Embryonic facial prominence (tissue), 1 donor: ENCODE measurements at regions not wholly inside any gene's neighbourhood (a gene's known extent, or its start where the extent isn't known, plus 50 kb on each side); places are given as distances from the start of the nearest gene placed in this dataset.
"Not testable (repeated sequence)": the region's sequence is repeated elsewhere in the genome, so short reads cannot be mapped to it uniquely, and the experiment has no call there.

ENCODE experiments used
- DNase-seq: peaks from one replicate; pipeline ENCODE4 v3.0.0-alpha.2; 2016; ENCODE audit errors: extremely low spot score

DNA sequence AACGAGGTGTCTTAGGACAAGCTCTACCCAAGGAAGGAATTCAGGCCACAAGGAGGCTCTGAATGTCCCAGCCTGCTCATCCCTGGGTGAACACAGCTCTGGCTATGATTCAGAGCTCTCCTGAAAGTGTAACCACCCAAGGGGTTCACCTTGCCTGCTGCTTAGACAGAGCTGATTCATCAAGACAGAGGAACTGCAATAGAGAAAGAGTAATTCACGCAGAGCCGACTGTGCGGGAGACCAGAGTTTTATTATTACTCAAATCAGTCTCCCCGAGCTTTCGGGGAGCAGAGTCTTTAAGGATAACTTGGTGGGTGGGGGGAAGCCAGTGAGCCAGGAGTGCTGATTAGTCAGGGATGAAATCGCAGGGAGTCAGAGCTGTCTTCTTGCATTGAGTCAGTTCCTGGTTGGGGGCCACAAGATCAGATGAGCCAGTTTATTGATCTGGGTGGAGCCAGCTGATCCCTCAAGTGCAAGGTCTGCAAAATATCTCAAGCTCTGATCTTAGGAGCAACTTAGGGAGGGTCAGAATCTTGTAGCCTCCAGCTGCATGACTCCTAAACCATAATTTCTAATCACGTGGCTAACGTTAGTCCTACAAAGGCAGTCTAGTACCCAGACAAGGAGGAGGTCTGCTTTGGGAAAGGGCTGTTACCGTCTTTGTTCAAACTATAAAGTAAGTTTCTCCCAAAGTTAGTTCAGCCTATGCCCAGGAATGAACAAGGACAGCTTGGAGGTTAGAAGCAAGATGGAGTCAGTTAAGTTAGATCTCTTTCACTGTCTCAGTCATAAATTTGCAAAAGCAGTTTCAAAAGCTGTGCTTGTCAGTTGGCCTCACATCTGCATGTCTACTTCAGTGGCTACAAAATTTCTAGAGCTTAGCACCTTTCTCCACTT is 123.4 kb upstream of the DAPK1 start:
- not testable (repeated sequence) for DNase-seq

DNA sequence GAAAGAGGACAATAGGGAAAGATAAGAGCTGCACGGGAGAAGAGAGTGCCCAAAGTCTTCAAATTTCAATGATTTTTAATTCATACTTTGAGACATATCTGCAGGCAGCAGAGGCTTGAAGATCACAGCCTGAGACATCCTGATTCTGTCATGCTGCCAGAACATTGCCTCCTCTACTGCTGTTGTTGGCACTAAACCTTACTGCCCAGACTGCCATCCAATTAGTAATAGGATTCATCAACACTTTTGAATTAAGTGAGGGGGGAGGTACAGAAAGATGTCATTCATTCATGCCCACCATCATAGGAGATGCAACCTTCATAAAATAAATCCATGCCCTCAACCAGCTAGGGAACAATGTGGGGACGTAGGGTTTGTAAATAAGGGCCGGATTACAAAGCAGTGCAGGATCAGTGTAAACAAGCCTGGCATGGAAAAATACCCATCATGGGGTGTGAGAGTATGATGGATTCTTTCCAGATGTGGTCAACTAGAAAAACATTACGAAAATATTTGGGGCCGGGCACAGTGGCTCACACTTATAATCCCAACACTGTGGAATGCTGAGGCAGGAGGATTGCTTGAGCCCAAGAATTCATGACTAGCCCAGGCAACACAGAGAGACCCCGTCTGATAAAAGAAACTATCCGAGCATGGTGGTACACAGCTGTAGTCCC is 122.1 kb upstream of the DAPK1 start:
- DNase-seq, result no peak

DNA sequence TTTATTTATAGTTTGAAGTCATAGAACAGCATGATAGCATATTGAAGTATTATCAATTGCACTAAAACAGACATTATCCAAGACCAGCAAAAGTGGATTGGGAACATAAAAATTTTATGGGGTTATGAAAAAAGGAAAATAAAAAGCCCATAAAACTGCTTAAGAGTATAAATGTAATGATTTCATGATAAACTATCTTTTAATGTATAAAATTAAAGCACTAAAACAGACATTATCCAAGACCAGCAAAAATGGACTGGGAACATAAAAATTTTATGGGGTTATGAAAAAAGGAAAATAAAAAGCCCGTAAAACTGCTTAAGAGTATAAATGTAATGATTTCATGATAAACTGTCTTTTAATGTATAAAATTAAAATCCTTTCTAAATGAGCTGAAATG is 119.0 kb upstream of the DAPK1 start:
- DNase-seq, result no peak

DNA sequence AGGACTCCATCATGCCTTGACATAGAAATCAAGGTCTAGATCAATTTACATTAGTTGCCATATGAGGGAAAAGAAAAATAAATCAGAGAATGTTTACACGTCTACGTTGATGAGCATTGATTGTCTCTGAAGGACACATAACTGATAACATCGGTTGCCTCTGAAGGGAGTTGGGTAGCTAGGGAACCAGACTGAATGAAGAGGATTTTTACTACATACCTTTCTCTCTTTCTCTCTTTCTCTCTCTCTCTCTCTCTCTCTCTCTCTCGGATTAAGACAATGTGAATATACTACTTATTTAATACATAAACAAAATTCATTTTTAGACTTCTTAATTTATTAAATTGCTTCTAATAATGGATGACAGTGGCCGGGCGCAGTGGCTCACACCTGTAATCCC is 118.4 kb upstream of the DAPK1 start:
- no peak for DNase-seq

DNA sequence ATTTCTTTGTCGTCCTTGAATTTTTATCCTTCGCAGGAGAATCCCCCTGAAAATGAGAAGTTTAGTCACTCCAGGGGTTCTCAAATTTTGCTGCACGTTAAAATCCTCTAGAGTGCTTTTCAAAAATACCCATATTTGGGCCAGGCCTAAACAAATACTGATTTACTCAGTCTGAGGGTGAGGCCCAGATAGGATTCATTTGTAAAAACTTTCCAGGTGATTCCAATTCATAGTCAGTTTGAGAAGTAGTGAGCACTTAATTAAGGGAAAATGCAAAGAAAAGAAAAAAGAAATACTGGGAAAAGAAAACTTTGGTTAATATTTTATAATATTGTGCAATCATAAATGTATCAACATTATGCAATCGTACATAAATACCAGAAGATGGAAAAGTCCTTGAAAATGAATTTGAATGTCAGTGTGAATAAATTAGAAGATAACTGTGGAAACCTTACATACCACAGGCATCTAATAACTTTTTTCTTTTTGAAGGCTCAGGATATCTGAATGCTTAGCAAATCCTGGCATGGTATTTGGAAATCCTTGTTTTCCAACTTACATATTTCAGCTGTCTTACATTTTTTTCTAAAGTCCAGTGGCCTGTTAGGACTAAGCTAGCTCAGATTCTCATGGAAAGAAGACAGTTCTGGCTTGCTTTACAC is 116.5 kb upstream of the DAPK1 start:
- DNase-seq, result no peak

DNA sequence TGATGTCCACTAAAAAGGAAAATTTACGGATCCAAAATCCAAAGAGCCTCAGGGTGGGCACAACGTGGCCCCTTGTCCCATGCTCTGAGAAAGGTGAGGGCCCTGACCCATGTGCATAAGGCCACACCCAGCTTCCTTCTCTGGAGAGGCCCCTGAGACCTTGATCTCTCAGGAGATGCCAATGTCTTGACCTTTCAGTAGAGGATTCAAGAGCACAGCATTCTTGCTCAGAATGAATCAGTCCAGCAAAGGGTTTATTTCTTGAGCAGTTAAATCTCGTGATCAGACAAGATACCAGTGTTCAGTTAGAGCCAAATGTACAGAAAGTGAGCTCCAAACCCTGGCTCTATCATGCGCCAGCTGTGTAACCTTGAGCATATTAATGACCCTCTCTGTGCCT is 115.9 kb upstream of the DAPK1 start:
- DNase-seq, result no peak

DNA sequence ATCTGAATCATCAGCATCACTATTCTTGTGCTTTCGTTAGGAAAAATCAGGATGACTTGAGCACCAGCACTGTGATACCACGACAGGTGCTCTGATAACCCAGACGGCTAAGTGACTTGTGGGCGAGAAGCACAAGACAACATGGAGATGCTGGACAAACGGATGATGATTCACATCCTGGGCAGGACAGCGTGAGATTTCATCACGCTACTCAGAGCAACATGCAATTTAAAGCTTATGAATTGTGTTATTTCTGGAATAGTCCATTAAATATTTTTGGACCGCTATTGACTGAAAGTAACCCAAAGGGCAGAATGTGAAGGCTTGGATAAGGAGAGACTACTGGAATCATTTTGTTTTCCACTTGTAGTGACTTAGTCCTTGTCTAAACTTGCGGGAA is 114.8 kb upstream of the DAPK1 start:
- no peak for DNase-seq

DNA sequence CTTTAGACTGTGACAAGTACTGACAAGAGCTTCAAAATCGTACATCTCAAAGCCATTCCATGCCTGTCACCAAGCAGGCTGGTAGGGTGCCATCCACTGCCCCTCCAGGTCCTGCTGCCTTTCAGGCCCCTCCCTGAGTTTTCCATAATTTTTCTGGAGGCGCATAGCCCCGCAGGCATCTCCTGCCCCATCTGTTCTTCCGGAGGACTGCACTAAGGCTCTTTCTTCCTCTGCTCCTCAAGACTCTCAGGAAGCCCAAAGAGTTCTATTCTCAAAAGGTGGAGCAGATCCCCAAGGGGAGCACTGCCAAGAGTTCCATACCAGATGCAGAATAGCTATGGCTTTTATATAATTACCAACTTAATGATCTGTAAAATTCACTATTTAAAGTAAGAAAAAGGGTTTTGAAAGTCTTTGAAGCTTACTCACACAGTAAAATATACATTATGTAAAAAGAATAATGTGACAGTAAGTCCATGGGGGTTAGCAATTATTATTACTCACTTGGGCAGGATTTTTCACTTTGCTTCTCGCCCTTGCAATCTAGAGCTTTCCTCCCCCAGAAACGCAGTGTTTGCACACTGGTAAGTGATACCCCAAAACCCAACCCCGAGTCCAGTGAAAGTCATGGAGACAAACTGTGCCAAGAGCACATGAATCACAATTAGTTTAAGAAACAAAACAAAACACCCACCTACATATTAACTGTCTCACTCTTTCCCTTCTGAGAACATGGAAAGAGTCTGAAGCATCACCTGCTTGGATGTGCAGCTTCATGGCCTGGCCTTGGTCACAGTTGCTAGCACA is 114.1 kb upstream of the DAPK1 start:
- DNase-seq, result no peak

DNA sequence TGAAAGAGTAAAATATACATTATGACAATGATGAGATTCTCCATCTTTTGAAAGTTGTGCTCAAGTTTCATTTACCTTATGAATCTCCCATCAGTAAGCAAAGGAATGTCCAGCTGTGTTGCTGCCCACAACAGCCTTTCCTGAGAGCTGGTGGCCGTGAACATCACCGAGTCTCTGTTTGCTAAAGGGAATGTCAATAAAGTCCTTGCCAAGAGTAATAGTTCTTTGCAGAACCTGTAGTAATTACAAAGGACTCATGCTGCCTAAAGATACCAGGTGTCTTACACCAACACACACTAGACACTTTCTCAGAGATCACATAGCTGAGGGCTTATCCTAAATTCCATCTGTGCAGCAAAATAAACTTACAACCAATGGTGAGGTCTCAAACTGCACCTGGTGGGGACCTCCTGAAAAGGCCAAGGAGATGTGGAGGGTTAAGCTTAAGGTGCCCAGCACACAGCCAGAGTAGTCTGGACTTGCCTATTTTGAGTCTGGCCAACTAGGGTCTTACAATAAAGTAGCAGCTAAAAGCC is 111.1 kb upstream of the DAPK1 start:
- no peak for DNase-seq

DNA sequence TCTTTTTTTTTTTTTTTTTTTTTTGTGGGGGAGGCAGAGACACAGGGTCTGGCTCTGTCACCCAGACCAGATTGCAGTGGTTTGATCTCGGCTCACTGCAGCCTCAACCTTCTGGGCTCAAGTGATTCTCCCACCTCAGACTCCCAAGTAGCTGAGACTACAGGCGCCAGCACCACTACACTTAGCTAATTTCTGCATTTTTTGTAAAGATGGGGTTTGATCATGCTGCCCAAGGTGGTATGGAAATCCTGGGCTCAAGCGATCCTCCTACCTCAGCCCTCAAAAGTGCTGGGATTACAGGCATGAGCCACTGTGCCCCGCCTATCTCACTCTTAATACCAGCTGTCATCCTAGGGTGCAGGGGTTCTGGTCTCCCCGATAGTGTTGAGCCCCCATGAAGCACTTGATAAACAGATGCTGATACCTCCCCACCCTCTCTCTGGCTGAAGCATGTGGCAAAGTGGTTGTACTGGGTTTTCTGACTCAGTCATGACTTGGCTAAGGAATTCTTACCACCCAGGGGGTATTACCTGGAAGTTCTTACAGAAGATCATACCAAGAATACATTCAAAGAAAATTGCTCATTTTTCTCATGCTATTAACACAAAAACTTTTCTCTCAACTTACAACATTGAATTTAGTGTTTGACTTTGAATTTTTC is 110.2 kb upstream of the DAPK1 start:
- DNase-seq, result no peak

DNA sequence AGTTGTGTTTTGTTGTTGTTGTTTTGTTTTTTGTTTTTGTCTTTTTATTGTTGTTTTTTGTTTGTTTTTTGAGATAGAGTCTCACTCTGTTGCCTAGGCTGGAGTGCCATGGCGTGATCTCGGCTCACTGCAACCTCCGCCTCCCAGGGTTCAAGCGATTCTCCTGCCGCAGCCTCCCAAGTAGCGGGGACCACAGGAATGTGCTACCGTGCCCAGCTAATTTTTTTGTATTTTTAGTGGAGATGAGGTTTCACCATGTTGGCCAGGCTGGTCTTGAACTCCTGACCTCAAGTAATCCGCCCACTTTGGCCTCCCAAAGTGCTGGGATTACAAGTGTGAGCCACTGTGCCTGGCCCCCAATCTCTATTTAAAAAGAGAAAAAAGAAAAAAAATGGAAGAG is 109.0 kb upstream of the DAPK1 start:
- not testable (repeated sequence) for DNase-seq

DNA sequence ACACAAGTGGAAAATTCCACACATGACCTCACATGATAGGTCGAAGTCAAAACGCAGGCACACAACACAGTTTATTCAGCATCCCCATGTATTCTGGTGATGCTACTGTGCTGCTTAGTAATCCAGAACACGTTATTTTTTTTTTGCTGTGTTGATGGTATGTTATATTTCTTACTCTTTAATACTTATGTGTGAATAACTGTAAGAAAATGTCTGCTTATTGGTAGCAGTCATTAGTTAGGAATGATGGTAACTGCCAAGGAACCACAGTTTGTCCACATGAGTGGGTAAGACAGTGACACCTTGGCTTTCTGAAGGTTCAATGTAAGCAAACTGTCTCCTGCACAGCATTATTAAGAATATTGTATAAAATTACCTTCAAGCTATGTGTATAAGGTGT is 107.7 kb upstream of the DAPK1 start:
- DNase-seq, result no peak

DNA sequence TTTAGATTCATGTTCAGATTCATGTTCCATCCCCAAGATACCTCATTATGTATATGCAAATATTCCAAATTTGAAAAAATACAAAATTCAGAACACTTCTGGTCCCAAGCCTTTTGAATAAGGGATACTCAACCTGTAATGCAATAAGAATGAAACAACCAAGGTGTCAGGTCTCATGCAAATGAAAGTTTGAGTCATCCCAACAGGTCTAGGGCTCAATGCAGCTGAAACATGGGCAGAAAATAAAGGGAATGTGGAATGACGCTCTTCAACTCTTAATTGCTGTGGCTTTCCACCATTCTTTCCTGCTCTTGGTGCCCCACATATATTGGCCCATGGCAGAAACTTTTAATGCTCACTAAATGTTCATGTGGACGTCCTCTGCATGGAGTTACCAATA is 107.3 kb upstream of the DAPK1 start:
- no peak for DNase-seq

DNA sequence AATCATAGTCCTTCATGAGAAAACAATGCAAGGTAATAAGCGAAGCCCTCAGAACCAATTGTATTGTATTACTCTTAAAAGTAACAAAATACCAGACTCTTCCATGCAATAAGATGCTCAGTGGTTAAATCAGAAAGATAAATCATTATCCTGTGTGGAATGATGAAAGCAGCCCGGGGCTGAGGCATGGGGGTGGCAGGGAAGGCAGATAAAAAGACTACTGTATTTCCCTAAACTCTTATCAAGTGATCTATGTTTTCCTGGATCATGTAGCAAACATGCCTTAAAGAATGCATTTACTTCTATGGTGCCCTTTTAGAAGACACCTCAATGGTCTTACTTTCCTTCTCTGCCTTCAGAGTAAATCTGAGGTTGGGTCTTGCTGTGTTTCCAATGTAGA is 105.6 kb upstream of the DAPK1 start:
- DNase-seq, result no peak

DNA sequence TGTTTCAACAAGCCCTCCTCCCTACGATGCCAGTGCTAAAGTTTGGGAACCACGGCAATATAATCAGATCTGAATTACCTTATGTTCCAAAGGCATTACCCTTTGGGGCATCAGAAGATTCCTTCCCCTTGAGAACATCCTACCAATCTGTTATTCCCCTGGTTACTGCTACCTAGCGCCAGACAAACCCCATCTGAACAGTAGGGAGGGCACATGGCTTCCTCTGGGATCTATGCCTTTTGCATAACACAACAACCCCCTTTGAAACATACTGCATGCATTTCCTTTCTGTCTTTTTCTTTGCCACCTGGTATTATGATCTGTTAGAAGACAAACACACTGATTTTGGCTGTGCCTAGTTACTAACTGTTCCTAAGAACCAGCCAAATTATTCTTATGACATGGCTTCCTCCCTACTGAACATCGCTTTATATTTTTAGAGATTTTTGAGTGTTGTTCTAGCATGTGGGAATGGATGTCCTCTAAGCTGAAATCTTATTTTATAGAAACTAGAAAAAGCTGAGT is 103.9 kb upstream of the DAPK1 start:
- DNase-seq, result no peak

DNA sequence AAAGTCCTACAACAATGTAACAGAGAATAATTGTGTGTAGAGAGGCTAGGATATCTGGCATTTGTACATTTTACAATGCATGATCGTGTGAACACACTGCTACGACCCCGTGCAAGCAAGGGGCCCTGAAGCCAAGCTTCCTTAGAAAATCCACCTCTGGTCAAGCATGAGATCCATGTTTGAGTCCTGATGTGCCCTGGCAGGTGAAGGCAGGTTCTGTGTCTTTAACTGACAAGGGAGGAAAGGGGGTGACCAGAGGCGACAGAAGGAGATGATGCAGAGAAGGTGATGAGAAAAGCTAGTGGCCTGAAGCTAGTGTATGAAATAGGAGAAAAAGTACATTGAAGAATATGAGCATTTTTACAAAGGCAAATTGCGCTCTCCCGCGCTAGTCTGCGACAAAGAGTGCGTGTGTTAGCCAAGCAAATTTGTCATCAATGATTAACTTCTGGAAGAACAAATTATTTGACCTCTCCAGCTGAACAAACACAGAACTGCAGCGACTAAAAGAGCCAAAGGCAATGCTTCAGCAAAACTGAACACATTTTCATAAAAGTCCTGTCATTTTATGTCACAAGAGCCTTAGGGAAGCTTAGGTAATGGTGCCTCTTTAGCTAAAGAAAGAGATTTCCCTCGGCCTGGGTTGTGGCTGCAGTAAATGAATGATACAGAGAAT is 101.7 kb upstream of the DAPK1 start:
- no peak for DNase-seq

DNA sequence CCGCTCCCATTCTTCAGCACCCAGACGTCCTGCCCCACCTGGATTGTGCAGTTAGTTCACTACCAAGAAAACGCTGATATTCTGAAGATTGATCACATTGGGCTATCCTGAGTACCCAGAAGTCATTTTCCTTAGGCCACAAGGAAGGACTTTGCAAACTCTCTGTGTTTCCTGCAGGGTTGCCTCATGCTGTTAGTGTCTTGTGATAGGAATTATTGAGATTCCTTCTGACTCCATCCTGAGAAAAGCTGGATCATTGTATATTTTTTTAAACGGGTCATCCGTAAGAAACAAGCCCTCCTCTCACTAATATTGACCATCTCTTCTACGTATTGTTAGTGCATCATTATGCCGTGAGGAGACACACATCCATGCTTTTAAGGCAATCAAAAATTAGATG is 96.0 kb upstream of the DAPK1 start:
- DNase-seq, result no peak

DNA sequence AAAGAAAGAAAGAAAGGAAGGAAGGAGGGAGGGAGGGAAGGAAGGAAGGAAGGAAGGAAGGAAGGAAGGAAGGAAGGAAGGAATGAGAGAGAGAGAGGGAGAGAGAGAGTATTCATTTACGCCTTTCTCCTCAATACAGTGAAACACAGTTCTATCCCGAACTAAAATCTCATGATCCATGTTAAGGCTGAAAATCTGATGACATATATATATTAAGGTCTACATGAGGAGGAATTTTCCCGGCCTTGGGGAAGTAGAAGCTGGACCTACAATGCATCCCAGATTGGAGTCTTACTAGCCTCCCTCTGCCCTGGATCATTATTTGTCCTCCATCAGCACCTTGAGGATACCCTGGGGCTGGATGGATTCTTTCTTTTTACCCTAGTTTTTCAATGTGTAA is 95.1 kb upstream of the DAPK1 start:
- DNase-seq, result no peak

DNA sequence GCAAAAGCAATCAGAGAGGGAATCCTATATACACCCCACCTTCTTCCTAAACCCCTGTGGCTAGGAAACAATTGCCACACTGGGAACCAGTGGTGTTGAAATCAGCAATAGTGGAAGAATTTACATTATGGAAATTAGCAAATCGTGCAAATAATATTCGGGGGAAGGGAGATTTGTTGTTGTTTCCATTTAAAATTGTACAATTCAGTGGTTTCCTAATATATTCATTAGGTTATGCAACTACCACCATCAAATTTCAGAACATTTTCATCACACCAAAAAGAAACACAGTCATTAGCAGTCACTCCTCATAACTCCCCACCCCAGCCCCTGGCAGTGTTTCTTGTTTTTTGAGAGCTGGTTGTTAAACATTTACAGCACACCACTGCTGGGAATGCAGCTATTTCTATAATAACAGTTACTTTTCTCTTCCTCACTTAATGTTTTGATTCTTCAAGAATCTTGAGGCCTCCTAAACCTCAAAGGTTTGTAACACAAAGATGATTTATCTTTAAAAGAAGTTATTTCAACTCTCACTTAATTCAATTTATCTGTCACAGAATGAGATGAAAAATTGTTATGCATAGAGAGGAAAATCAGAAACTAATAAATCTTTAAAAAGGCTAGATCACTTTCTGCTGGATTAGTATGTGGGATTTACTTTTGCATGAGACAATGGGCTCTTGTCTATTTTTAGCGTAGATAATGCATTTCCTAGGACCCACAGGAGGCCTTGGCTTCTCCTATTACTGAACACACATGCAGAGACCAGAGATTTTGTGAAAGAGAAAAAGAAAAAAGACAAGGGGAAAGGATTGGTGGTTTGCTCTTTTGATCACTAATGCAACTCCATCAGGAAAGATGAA is 91.8 kb upstream of the DAPK1 start:
- DNase-seq, result no peak
